Common myeloid progenitor, CD34-positive (primary cell): ENCODE measurements at regions not wholly inside any gene's neighbourhood (a gene's known extent, or its start where the extent isn't known, plus 50 kb on each side); places are given as distances from the start of the nearest gene placed in this dataset.

Experiments
- CTCF ChIA-PET: fragments of 350-600 bp; sonication (Branson Sonifier 250); formaldehyde crosslinking; loops from one replicate; lab custom pipeline; 2021; ENCODE audit warnings: antibody characterized with exemption; lab: Charles Lee
- POLR2A ChIA-PET: fragments of 350-600 bp; sonication (Branson Sonifier 250); formaldehyde crosslinking; loops from one replicate; lab custom pipeline; 2021; ENCODE audit warnings: antibody characterized with exemption; lab: Charles Lee
- DNase-seq, 3 donors: peaks; one replicate each; pipeline versions ENCODE4 v3.0.0 to v3.0.0-alpha.2; 2013
- H3K27ac ChIP-seq, 2 experiments: 1 replicate in 1 of 2; 2 replicates in 1 of 2; pipeline ENCODE4 v1.7.0; 2013; ENCODE audit warnings: inconsistent platforms in 2 of 2, low read length in 2 of 2, mild to moderate bottlenecking in 2 of 2, low read depth in 1 of 2, moderate library complexity in 1 of 2; ENCODE audit not compliant: severe bottlenecking in 2 of 2, insufficient read depth in 1 of 2, poor library complexity in 1 of 2
- H3K27me3 ChIP-seq, 5 experiments: replicated peaks in 2 of 5; 1 replicate in 3 of 5; 2 replicates in 2 of 5; pipeline versions ENCODE4 v1.6.1 to v1.7.0; 2013; ENCODE audit warnings: low read length in 4 of 5, mild to moderate bottlenecking in 2 of 5, moderate library complexity in 2 of 5, inconsistent platforms in 1 of 5; ENCODE audit not compliant: insufficient read depth in 5 of 5, control insufficient read depth in 4 of 5
- H3K36me3 ChIP-seq, 4 experiments: 1 replicate in 2 of 4; 2 replicates in 2 of 4; pipeline versions ENCODE4 v1.6.1 to v1.7.0; 2013; ENCODE audit warnings: low read length in 3 of 4, control low read depth in 1 of 4, mild to moderate bottlenecking in 1 of 4; ENCODE audit not compliant: control insufficient read depth in 4 of 4, insufficient read depth in 4 of 4
- H3K4me1 ChIP-seq, 4 experiments: 1 replicate in 3 of 4; 2 replicates in 1 of 4; pipeline versions ENCODE4 v1.6.1 to v1.7.1; 2013; ENCODE audit warnings: low read length in 3 of 4, mild to moderate bottlenecking in 3 of 4, control low read depth in 1 of 4, inconsistent platforms in 1 of 4, moderate library complexity in 1 of 4; ENCODE audit not compliant: control insufficient read depth in 4 of 4, insufficient read depth in 4 of 4; ENCODE audit errors: control extremely low read depth in 1 of 4
- H3K4me3 ChIP-seq, 7 experiments: 1 replicate in 4 of 7; 2 replicates in 3 of 7; pipeline versions ENCODE4 v1.5.1 to v1.7.0; 2013; ENCODE audit warnings: mild to moderate bottlenecking in 7 of 7, low read length in 6 of 7, moderate library complexity in 6 of 7, inconsistent platforms in 2 of 7, low read depth in 2 of 7, control low read depth in 1 of 7; ENCODE audit not compliant: insufficient read depth in 4 of 7, control insufficient read depth in 1 of 7; ENCODE audit errors: extremely low read depth in 1 of 7
- H3K9me3 ChIP-seq, 5 experiments: 1 replicate in 4 of 5; 2 replicates in 1 of 5; pipeline versions ENCODE4 v1.6.1 to v1.7.1; 2013; ENCODE audit warnings: low read length in 4 of 5, mild to moderate bottlenecking in 2 of 5, inconsistent platforms in 1 of 5, low read depth in 1 of 5, moderate library complexity in 1 of 5; ENCODE audit not compliant: control insufficient read depth in 4 of 5, insufficient read depth in 2 of 5; ENCODE audit errors: control extremely low read depth in 1 of 5
- WGBS: methylation state at CpG from one replicate; pipeline ENCODE4 v1.1.5; 2013; ENCODE audit not compliant: insufficient coverage; 5-methylcytosine and 5-hydroxymethylcytosine counted together

DNA sequence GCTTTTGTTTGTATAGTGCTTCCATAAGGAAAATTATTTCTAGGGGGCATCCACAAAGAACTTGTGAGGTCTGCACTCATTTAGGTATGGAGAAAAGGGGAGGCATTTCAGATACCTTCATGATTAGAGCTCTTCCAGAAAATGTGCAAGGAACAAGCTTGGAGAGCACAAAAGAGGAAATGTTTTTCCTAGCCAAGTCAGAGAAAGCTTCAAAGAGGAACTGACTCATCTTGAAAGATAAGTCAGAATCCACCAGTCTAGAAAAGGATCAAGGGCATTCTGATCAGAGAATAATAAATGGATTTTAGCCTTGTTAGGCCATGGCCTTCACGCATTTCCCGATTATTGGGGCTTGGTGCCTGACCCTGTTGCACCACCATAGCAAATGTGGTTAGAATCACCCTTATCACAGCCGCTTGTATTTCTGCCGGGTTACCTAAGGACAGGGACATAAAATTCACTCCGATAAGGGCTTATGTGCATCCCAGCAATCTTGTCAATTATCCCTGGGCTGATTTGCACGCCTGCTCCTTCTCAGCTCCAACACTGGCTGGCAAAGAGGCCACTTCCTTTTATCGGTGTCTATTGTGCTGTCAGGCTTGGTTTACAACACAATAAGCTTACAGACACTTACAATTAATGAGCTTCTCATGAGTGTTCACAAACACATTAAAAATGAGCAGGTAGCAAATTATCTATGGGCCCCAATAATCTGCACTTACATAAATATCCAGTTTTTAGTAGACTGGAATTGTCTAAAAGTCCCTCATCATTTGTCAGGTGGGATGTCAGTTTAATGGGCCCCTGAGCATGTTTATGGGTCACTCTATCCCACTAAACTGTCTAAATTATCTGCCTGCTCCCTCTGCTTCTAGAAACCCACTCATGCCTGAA lies 613.5 kb downstream of the SOX6 start:
- POLR2A ChIA-PET = no interaction called here
- Histone ChIP-seq H3K4me3 (no peak overlapping the region), H3K4me1 (no peaks in the 10 kb centered on the region), H3K27me3 (peaks cover 0 to 4% (median 0%) of the 10 kb centered on the region in 5 experiments), H3K36me3 (no peaks in the 10 kb centered on the region), H3K27ac (no peak overlapping the region), H3K9me3 (peaks cover 0 to 1% (median 0%) of the 10 kb centered on the region in 5 experiments)
- WGBS = 83% methylated on average over 7 of the region's 7 CpGs
- no peak for DNase-seq
- CTCF ChIA-PET = interaction anchor here (0.7 kb wide), 1 partner anchor 18 kb away, joined by 3 read pairs; no protein-coding TSS in a partner anchor

DNA sequence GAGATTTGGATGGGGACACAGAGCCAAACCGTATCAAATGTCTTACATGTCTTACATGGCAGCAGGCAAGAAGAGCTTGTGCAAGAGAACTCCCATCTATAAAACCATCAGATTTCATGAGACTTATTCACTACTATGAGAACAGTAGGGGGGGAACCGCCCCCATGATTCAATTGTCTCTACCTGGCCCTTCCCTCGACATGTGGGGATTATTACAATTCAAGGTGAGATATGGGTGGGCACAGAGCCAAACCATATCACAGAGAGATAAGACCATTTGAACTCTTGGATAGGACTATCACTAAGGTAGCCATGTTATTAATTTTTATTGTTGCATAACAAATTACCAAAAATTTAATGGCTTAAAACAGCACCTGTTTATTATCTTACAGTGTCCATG lies 611.7 kb downstream of the SOX6 start:
- H3K4me1 ChIP-seq = no peaks in the 10 kb centered on the region
- H3K36me3 ChIP-seq = no peaks in the 10 kb centered on the region
- ChIA-PET POLR2A (no interaction called here), CTCF (interaction anchor here (1.6 kb wide), 1 partner anchor 13 kb away, joined by 3 read pairs; no protein-coding TSS in a partner anchor)
- H3K27ac ChIP-seq = no peak overlapping the region
- no peak for DNase-seq
- 100% methylated on average over 1 of the region's 3 CpGs for WGBS
- H3K9me3 ChIP-seq = peaks cover 0 to 1% (median 0%) of the 10 kb centered on the region in 5 experiments
- no peak overlapping the region for H3K4me3 ChIP-seq
- no peaks in the 10 kb centered on the region for H3K27me3 ChIP-seq

DNA sequence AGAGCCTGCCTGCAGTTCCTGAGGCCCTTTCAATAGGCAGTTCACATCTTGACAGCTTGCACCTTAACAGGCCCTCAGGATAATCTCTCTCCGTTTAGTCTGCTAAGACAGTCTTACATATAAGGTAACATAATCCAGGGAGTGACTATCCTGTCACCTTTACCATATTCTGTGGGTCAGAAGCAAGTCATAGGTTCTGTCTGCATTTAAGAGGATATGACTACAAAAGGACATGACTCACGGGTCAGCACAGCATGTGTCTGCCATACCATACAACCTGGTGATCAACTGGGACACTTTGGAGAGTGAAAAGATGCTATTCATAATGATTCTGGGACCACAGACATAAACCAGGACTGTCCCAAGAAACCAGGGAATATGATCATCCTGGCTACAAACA lies 611.1 kb downstream of the SOX6 start:
- H3K27me3 ChIP-seq = no peaks in the 10 kb centered on the region
- H3K36me3 ChIP-seq = no peaks in the 10 kb centered on the region
- no peak overlapping the region for H3K27ac ChIP-seq
- WGBS = 86% methylated on average over 2 of the region's 2 CpGs
- H3K9me3 ChIP-seq = peaks cover 0 to 1% (median 0%) of the 10 kb centered on the region in 5 experiments
- CTCF ChIA-PET = no interaction called here
- no peaks in the 10 kb centered on the region for H3K4me1 ChIP-seq
- POLR2A ChIA-PET = no interaction called here
- no peak for DNase-seq
- H3K4me3 ChIP-seq = no peak overlapping the region

DNA sequence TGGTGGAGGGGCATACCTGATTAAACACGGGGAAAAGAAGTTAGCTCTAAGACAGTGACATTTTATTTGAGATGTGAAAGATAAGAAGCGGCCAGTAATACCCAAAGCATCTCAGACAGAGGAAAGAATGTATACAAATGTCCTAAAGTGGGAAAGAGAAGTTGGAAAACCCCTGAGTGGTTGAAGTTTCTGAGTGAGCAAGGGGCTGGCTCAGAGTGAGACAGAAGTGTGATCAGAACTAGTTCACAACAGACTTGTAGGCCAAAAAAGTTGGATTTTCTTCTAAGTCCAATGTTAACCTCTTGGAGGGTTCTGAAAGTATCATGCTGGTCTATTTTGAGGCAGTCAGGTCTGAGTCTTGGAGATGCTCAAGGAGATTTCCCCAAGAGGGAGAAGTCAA lies 608.7 kb downstream of the SOX6 start:
- CTCF ChIA-PET = interaction anchor here (0.7 kb wide), 1 partner anchor 853 kb away, joined by 3 read pairs; no protein-coding TSS in a partner anchor
- WGBS = 100% methylated on average over 1 of the region's 2 CpGs
- H3K9me3 ChIP-seq = peaks cover 0 to 3% (median 0%) of the 10 kb centered on the region in 5 experiments
- H3K4me3 ChIP-seq = no peak overlapping the region
- POLR2A ChIA-PET = no interaction called here
- no peaks in the 10 kb centered on the region for H3K36me3 ChIP-seq
- H3K27ac ChIP-seq = no peak overlapping the region
- H3K4me1 ChIP-seq = no peaks in the 10 kb centered on the region
- no peak for DNase-seq
- H3K27me3 ChIP-seq = peaks cover 0 to 3% (median 0%) of the 10 kb centered on the region in 5 experiments

DNA sequence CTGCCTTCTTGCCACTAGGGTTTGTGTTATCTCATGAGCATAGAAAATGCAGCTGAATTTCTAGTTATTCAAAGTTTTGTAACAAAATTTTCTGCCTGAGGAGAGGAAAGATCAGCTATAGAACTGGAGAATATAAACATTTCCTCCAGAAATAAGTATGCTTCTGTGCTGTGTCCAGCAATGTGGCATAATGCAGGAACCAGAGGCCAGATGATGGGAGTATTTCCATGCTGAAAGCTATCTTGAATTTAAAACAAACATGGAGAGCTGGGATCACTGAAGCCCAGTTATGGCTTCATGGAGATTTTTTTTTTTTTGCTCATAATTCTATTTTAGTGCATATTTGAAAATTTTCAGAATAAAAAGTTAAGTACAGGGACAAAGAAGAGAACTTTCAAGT lies 608.2 kb downstream of the SOX6 start:
- Histone ChIP-seq H3K9me3 (peaks cover 0 to 3% (median 0%) of the 10 kb centered on the region in 5 experiments), H3K36me3 (no peaks in the 10 kb centered on the region), H3K27ac (no peak overlapping the region), H3K4me1 (no peaks in the 10 kb centered on the region), H3K27me3 (peaks cover 0 to 3% (median 0%) of the 10 kb centered on the region in 5 experiments), H3K4me3 (no peak overlapping the region)
- CTCF ChIA-PET = interaction anchor here (0.7 kb wide), 1 partner anchor 852 kb away, joined by 3 read pairs; no protein-coding TSS in a partner anchor
- DNase-seq = no peak
- POLR2A ChIA-PET = no interaction called here

DNA sequence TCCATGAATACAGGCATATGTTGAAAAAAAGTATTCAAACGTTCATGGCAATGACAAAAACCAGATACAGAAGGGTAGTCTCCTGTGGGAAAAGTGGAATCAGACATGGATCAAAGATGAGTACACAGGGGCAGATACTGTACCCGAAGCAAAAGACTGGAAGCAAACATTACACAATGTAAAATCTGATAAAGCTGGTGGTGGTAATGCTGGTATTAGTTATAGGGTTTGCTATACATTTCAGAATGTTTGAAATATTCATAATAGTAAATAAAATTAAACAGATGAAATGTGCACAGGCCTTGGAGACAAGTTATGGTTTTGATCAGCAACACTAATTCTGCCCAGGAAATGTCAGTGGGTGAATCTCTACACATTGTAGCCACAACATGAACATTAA lies 607.6 kb downstream of the SOX6 start:
- CTCF ChIA-PET = no interaction called here

More for the DNA sequence above, 607.6 kb downstream of the SOX6 start:
- WGBS = 87% methylated on average over 2 of the region's 2 CpGs
- POLR2A ChIA-PET = no interaction called here
- DNase-seq = no peak
- Histone ChIP-seq H3K4me3 (no peak overlapping the region), H3K4me1 (no peaks in the 10 kb centered on the region), H3K36me3 (no peaks in the 10 kb centered on the region), H3K27ac (no peak overlapping the region), H3K9me3 (peaks cover 0 to 3% (median 0%) of the 10 kb centered on the region in 5 experiments), H3K27me3 (peaks cover 0 to 3% (median 0%) of the 10 kb centered on the region in 5 experiments)
